ENCODE measurements at regions not wholly inside any gene's neighbourhood (a gene's known extent, or its start where the extent isn't known, plus 50 kb on each side); places are given as distances from the start of the nearest gene placed in this dataset.

DNA sequence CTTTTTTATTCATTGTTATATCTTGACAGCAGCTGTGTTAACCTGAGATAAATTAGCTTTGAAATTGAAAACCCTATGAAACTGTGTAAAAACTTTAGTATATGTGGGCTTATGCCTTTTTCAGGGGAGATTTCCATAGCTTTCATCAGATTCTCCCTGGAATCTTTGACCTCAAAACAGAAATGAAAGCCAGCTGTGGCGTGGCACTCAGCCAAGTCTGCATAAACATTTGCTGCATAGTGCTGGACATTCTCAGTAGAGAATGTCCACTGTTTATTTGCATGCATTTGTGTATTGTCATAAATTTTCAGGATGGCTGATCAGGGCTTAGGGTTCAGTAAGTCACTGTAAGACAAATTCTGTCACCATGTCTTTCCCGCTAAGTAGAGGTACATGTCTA is 115.3 kb upstream of the NAP1L1 start:
- TF ChIP-seq EGR1 (IDR thresholded peaks at IDR 0.05) (no peak), RAD21 (IDR thresholded peaks at IDR 0.05; ENCODE audit: low read depth) (no peak), CREB1 (IDR thresholded peaks at IDR 0.05; ENCODE audit: low read depth) (no peak), EP300 (IDR thresholded peaks at IDR 0.05; ENCODE audit: borderline replicate concordance) (no peak), CEBPB (IDR thresholded peaks at IDR 0.05) (no peak), TCF12 (IDR thresholded peaks at IDR 0.05; ENCODE audit: low read depth) (no peak), TAF1 (IDR thresholded peaks at IDR 0.05; ENCODE audit: low read depth) (no peak), YY1 (IDR thresholded peaks at IDR 0.05; ENCODE audit: low read depth) (no peak), FOXM1 (IDR thresholded peaks at IDR 0.05; ENCODE audit: borderline replicate concordance, low read depth) (no peak)
- TF ChIP-seq, protein P1, sequence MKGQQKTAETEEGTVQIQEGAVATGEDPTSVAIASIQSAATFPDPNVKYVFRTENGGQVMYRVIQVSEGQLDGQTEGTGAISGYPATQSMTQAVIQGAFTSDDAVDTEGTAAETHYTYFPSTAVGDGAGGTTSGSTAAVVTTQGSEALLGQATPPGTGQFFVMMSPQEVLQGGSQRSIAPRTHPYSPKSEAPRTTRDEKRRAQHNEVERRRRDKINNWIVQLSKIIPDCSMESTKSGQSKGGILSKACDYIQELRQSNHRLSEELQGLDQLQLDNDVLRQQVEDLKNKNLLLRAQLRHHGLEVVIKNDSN (IDR thresholded peaks at IDR 0.05) = no peak
- TF ChIP-seq, protein P2, sequence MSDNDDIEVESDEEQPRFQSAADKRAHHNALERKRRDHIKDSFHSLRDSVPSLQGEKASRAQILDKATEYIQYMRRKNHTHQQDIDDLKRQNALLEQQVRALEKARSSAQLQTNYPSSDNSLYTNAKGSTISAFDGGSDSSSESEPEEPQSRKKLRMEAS (IDR thresholded peaks at IDR 0.05) = no peak
- TF ChIP-seq, protein P3, sequence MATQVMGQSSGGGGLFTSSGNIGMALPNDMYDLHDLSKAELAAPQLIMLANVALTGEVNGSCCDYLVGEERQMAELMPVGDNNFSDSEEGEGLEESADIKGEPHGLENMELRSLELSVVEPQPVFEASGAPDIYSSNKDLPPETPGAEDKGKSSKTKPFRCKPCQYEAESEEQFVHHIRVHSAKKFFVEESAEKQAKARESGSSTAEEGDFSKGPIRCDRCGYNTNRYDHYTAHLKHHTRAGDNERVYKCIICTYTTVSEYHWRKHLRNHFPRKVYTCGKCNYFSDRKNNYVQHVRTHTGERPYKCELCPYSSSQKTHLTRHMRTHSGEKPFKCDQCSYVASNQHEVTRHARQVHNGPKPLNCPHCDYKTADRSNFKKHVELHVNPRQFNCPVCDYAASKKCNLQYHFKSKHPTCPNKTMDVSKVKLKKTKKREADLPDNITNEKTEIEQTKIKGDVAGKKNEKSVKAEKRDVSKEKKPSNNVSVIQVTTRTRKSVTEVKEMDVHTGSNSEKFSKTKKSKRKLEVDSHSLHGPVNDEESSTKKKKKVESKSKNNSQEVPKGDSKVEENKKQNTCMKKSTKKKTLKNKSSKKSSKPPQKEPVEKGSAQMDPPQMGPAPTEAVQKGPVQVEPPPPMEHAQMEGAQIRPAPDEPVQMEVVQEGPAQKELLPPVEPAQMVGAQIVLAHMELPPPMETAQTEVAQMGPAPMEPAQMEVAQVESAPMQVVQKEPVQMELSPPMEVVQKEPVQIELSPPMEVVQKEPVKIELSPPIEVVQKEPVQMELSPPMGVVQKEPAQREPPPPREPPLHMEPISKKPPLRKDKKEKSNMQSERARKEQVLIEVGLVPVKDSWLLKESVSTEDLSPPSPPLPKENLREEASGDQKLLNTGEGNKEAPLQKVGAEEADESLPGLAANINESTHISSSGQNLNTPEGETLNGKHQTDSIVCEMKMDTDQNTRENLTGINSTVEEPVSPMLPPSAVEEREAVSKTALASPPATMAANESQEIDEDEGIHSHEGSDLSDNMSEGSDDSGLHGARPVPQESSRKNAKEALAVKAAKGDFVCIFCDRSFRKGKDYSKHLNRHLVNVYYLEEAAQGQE (IDR thresholded peaks at IDR 0.05; ENCODE audit: low read depth) = no peak
